ENCODE measurements at regions not wholly inside any gene's neighbourhood (a gene's known extent, or its start where the extent isn't known, plus 50 kb on each side); places are given as distances from the start of the nearest gene placed in this dataset.

- intact Hi-C loops (cut with DNase I; ENCODE audit: low total_unique reads) = no loop called here
- TF ChIP-seq CTCF (IDR thresholded peaks at IDR 0.05 in 4 of 5, conservative IDR thresholded peaks at IDR 0.05 in 1 of 5) = no peak
- TF ChIP-seq POLR2A (IDR thresholded peaks at IDR 0.05) = no peak
These were observed 60.0 kb upstream of the HTATIP2 start for GRCh38 chr11:20303391-20303965.

GRCh38 chr11:20293992-20294391 is 69.5 kb upstream of the HTATIP2 start:
- DNase-seq (no peak), ATAC-seq (no peak)
- TF ChIP-seq POLR2A (IDR thresholded peaks at IDR 0.05) = no peak
- no peak for TF ChIP-seq CTCF (IDR thresholded peaks at IDR 0.05 in 4 of 5, conservative IDR thresholded peaks at IDR 0.05 in 1 of 5)
- Histone ChIP-seq H3K27me3 (no peaks in the 10 kb centered on the region), H3K4me1 (no peaks in the 10 kb centered on the region), H3K4me3 (no peak overlapping the region), H3K36me3 (no peaks in the 10 kb centered on the region), H3K9me3 (no peaks in the 10 kb centered on the region), H3K27ac (no peak overlapping the region)
- intact Hi-C loops (cut with DNase I; ENCODE audit: low total_unique reads) = no loop called here
- in situ Hi-C loops (cut with MboI; ENCODE audit: low sequenced_read_pairs in 4 of 4) = no loop called here

More at GRCh38 chr11:20303391-20303965, 60.0 kb upstream of the HTATIP2 start:
- DNase-seq (no peak), ATAC-seq (no peak)
- in situ Hi-C loops (cut with MboI; ENCODE audit: low sequenced_read_pairs in 4 of 4) = no loop called here
- Histone ChIP-seq H3K4me3 (no peak overlapping the region), H3K9me3 (no peaks in the 10 kb centered on the region), H3K36me3 (no peaks in the 10 kb centered on the region), H3K27ac (no peak overlapping the region), H3K27me3 (no peaks in the 10 kb centered on the region), H3K4me1 (no peaks in the 10 kb centered on the region)

GRCh38 chr11:20293531-20293930 is 70.0 kb upstream of the HTATIP2 start:
- DNase-seq = no peak
- Histone ChIP-seq H3K27me3 (no peaks in the 10 kb centered on the region), H3K9me3 (no peaks in the 10 kb centered on the region), H3K36me3 (no peaks in the 10 kb centered on the region), H3K4me1 (no peaks in the 10 kb centered on the region), H3K27ac (no peak overlapping the region), H3K4me3 (no peak overlapping the region)
- TF ChIP-seq CTCF (IDR thresholded peaks at IDR 0.05 in 4 of 5, conservative IDR thresholded peaks at IDR 0.05 in 1 of 5) (no peak), POLR2A (IDR thresholded peaks at IDR 0.05) (no peak)
- intact Hi-C loops (cut with DNase I; ENCODE audit: low total_unique reads) (no loop called here), in situ Hi-C loops (cut with MboI; ENCODE audit: low sequenced_read_pairs in 4 of 4) (no loop called here)
- no peak for ATAC-seq

GRCh38 chr11:20289732-20290131 is 73.8 kb upstream of the HTATIP2 start:
- no peak for ATAC-seq
- H3K27me3 ChIP-seq = no peaks in the 10 kb centered on the region
- intact Hi-C loops (cut with DNase I; ENCODE audit: low total_unique reads) = no loop called here

More at GRCh38 chr11:20289732-20290131, 73.8 kb upstream of the HTATIP2 start:
- Histone ChIP-seq H3K4me1 (no peaks in the 10 kb centered on the region), H3K36me3 (no peaks in the 10 kb centered on the region), H3K27ac (no peak overlapping the region), H3K9me3 (no peaks in the 10 kb centered on the region), H3K4me3 (no peak overlapping the region)
- DNase-seq = no peak
- TF ChIP-seq POLR2A (IDR thresholded peaks at IDR 0.05) (no peak), CTCF (IDR thresholded peaks at IDR 0.05 in 4 of 5, conservative IDR thresholded peaks at IDR 0.05 in 1 of 5) (no peak)
- in situ Hi-C loops (cut with MboI; ENCODE audit: low sequenced_read_pairs in 4 of 4) = no loop called here

Data from gastrocnemius medialis (tissue), 4 donors.